ENCODE measurements at regions not wholly inside any gene's neighbourhood (a gene's known extent, or its start where the extent isn't known, plus 50 kb on each side); places are given as distances from the start of the nearest gene placed in this dataset.

DNA sequence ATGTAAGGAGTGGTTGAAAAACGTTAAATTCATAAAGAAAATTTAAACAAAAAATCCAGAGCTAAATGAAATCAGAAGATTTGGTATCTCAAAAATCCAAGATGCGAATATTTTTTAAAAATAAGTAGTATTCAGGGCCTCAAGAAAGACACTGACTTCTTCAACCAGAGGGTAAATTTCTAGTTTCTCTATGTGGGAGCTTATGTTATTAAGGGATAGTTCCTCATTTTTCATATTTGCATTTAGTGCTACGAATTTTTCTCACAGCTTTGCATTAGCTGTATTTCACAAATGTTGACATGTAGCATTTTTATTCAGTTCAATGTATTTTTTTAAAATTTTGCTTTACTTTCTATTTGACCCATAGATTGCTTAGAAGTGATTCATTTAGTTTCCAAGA is 454.7 kb downstream of the CBLN2 start:
- no peak for DNase-seq (ENCODE audit: low spot score)

DNA sequence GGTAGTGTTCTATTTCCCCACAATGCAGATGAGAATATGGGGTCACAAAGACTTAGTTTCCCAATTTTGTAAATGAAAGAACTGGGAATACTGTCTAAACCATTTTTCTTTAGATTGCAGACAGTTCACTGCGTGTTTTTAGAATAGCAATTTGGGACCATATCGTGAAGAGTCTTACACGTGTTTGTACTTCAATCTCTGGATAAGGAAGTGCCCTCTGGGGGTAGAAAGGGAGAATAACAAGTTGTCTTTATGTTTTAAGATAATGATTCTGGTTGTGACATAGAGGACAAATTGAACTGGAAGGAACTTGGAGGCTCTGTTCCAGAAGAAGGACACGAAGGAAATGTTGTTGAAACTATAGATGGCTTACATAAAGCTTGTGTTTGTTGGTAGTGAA is 457.7 kb downstream of the CBLN2 start:
- DNase-seq (ENCODE audit: low spot score) = no peak

DNA sequence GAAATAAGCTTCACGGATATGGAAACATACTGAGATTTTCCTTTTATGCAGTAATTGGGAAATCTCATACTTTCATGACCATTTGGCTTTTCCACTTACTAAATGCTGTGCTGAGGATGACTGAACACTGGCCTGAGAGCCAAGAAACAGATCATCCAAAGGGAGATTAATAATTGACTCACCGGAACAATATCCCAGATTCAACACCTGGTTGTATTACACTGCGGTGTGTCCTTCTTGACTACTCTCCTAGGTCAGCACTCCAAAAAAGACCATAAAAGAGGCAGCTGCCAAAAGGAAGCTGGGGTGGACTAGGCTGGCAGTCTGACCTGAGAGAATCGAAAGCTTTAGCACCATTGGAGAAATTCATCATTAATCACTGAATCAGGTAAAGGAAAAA is 469.1 kb downstream of the CBLN2 start:
- no peak for DNase-seq (ENCODE audit: low spot score)

DNA sequence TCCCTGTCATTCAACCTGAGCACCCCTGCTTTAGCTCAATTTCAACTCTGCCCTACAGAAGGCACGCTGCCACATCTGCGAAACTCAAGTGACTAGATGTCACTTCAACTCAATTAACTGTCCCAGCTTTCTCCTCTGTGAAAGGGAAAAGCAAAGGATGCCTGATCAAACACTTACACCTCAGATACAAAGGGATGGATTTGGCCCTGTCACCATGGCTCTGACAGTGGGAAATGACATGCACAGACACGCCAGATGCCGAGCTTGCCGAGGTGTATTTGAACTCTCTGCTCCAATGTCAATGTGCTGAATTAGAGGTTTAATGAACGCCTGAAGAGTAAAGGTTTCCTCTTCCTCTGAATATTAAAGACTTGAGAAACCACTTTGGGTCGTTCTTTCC is 481.1 kb downstream of the CBLN2 start:
- no peak for DNase-seq (ENCODE audit: low spot score)

DNA sequence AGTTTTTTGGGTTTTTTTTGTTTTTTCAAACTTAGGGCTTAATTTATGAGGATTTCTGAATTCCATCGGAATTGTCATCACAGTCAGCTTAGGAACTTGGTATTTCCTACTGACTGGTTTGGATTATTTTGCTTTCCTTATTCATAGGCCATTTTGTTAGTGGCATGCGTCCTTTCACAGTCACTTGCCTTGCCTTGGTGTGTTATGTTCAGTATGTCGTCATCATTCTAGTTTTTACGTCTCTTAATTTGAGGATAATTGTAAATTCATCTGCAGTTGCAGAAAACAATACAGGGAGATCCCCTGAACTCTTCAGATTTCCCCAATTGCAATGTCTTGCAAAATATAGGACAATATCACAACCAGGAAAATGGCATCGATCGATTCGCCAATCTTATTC is 485.3 kb downstream of the CBLN2 start:
- no peak for DNase-seq (ENCODE audit: low spot score)

DNA sequence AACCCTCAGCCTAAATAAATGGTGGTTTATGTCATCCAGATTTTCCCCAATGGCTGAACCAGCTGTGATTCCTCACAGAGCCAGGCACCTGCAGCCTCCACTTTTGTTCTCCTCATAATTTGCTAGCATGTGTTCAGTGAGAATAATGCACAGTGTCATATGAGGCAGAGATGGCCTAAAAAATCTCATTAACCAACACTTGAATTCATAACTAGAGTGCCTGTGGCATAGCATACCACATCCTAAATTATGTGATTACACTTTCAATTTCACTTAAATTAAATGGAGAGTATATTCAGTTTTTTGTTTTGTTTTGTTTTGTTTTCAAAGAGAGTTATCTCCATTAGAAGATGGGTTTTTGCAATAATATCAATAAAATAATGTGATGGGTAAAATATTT is 488.0 kb downstream of the CBLN2 start:
- no peak for DNase-seq (ENCODE audit: low spot score)

DNA sequence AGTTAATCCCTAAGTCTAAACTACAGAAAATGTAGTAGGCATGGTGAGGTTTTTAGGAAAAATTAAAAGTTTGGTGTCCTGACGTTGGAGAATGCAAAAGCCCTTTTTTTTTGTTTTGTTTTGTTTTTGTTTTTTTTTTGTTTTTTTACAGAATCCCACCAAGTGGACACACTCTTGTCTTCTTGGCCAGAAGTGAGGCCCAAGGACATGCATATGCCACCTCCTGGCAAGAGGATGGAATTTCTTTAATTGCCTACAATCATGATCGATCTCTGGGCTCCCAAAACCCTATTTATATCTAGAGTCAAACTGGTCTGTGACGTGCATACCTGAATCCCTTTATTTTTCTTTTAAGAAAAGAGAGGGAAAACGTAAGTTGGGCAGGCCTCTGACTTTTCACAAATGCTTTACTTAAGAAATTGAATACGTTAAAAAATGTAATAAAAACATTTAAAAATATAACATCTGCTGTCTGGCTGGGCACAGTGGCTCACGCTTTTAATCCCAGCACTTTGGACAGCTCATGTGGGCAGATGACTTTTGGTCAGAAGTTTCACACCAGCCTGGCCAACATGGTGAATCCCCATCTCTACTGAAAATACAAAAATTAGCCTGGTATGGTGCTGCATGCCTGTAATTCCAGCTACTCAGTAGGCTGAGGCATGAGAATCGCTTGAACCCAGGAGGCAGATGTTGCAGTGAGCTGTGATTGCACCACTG is 502.7 kb downstream of the CBLN2 start:
- DNase-seq (ENCODE audit: low spot score) = no peak

DNA sequence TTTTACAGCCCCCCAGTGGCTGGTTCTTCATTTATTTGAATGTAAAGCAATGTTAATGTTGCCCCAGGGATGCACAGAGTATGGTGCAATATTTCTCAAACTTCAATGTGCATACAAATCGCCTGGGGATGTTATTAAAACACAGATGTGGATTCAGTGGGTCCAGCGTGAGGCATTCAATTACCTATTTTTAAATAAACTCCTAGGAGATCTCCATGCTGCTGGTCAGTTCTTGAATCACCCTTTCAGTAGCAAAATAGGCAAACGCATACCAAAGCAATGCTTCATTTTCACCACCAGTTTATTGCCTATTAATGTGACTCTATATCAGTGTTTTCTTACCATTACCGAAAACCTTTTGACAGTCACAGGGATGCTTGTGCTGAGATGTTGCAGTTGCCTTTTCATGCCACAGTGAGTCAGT is 530.7 kb downstream of the CBLN2 start:
- DNase-seq (ENCODE audit: low spot score) = no peak

DNA sequence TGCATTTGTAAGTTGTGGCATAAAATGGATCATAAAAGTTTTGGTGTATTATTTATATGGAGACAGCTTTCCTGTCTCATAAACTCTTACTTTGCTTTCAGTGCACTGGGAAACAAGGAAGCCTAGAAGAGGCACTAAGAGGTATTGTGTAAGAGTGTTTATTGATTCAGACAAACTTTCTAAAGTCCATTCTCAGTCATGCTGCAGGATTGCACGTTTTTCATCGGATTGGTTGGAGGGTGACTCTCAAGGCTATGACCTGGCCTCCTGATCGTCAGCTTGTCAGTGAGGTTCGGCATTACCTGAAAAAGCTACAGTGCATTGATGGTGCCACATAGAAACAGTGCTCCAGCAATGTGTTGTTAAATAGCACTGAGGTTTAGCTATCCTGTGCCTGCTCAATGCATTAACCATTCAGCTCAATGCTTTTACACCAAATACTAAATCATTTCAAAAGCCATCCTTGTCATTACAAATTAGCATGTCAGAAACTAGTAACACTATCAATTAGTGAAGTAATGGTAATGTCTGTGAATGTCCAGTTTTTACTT is 545.5 kb downstream of the CBLN2 start:
- DNase-seq (ENCODE audit: low spot score) = no peak

DNA sequence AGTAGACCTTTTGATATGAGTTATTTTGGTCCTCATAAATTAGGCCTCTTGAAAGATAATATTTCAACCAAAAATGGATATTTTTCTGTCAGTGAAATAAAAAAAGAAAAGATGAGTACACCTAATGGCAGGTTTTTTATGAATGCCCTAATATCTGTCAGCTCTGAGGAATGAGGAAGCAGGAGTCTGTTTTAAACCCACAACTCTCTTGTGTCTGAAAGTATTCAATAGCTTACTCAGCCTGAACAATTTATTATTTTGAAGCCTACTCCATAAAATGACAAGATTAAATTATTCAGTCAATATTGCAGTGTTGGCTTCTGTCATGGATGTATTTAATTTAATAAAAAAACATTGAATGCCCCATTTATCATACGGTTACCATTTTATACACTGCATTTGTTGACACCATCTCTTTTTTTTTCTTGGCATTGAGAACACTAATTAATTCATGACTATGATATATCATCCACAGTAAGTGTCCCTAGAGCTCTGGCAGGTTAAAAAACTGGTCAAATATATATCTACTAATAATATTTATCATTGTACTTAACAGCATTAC is 548.2 kb downstream of the CBLN2 start:
- DNase-seq (ENCODE audit: low spot score) = no peak

DNA sequence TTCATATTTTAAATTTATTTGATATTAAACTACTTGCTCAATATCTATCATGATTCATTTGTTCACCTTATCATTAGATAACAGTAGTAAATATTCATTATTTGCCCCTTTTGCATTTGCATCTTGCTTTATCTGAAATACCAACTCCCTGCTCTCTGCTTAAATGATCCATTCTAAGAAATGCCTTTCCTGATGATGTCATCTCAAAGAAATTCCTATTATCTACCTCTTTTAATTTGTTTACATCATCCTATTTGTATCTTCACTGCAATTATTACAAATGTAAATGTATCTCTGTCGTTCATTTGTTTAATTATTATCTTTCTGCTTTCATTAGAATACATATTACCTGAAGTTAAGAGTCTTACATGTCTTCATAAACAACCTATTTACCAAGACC is 549.9 kb downstream of the CBLN2 start:
- DNase-seq (ENCODE audit: low spot score) = no peak

DNA sequence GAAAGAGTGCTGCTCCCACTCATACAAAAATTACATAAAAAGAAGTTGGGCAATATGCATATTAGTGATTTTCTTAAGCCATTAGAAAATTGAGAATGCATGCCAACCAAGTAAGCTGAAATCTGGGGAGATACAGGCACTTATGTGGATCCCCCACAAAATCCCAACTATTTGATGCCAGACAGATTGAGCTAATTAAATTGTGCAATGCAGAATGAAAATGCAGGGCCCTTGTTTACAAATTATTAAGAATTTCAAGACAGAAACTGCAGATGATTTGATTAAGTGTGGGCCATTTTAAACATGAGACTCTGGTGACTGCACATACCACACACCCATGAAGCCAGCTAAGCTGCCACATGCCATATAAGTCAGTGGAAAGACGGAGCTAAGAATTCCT is 554.5 kb downstream of the CBLN2 start:
- DNase-seq (ENCODE audit: low spot score) = no peak

DNA sequence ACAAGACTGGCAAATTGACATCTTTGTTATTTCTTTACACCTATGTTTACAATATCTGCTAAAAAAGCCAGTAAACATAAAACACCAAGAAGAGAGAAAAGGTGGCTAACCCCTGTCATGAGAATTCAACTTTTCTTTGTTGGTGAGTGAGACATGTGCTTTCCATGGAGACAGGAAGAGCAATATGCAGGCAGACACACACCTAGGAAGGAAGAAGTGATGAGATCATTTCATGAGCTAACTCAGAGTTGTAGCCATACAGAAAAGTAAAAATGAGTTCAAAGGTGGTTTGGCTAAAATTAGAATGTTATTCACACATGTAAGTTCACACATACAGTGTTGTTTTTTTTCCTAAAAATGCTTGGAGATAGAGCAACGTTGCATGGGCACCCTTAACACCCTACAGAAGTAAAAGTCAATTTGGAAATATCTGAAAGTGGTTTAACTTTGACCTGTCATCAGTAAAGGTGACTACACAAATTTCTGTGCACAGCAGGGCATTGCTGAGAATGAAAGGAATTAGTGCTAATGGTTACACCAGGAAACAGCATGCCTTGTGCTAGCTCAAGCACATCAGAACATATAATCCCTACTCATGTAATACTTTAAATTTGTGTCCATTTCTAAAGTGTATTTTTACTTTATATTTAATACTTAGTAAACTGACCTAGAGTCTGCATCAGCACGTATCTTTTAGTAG is 557.6 kb downstream of the CBLN2 start:
- no peak for DNase-seq (ENCODE audit: low spot score)

DNA sequence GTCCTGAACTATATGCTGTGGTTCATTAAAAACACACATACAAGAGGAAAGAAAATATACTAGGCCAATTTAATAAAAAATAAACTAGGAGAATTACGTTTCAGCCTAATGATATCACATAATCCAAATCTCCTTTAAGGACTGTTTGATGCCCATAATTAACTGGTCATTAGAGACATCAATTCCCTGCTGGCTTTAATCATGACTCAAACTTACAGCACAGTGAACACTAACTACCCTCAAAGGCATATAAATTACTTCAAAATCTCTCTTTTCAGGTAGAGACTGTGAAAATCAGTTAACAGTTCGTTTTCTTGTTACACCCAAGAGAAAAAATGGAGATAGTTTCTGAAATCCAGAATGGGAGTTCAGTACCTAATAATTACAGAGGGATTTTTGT is 567.4 kb downstream of the CBLN2 start:
- no peak for DNase-seq (ENCODE audit: low spot score)

DNA sequence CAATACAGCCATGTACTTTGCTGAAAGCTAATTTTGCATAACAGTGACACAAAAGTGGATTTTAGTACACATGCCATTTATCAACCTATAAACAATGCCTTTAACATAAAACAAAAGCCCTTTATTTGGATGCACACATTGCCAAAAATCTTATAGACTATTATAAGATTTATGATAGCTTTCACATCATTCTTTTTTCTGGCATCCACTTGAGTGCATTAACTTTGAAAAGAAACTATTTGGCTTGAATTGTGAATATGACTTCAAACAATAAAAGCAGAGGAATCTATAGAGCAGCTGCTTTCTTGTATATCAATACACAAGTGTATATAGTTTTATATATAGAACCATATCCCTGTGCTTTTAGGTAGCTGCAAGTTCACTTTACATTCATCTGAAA is 577.4 kb downstream of the CBLN2 start:
- DNase-seq (ENCODE audit: low spot score) = no peak

DNA sequence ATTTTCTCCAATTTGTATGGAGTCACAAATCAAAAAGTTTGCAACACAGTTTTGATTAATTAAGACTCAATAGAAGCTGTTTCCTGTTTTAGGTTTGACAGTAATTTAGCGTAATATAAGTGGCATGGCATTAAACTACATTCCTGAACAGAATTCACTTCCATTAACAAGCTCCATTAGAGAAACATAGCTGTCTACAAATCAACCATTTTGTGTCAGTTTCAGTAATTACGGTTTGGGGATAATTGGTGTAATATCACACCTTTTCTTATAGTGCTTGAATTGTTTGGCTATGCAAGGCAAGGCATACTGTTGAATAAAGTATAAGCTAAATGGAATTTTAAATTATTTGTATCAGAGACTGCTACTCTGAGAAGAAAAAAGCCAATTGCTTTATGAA is 585.5 kb downstream of the CBLN2 start:
- no peak for DNase-seq (ENCODE audit: low spot score)

DNA sequence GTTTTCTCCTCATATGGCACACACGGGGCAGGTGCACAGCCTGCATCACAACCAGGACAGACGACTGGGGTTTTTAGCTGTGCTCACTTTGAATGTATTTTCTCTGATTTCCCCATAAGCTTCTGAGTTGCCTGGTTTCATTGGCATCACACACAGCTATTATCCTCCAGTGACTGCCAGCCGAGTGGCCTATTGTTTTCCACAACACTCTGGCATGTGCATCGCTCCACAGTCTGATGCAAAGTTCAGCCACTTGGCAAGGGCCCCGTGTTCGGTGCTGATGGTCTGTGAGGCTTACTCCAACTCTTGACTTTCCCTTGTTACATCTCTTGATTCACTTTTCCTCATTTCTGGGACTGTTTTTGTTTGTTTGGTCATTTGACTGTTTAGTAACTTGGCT is 593.1 kb downstream of the CBLN2 start:
- DNase-seq (ENCODE audit: low spot score) = no peak

DNA sequence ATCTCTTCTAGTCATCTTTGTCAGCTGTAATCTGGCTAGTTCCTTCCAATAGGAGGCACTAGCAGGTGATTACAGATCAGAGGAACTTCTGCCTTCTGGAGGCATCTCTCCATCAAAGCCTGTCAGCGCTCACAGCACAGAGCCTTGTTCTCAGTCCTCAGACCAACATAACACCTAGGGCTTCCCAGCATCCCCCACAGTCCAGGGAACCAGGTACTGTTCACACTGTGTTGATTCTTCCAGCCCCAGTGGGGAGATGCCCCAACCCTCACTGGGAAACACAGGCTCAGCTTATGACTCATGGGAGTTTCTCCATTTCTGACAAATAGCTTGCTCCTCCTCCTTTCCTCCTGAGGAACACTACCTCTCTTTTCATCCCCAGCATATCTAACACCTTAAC is 601.7 kb downstream of the CBLN2 start:
- DNase-seq (ENCODE audit: low spot score) = no peak

DNA sequence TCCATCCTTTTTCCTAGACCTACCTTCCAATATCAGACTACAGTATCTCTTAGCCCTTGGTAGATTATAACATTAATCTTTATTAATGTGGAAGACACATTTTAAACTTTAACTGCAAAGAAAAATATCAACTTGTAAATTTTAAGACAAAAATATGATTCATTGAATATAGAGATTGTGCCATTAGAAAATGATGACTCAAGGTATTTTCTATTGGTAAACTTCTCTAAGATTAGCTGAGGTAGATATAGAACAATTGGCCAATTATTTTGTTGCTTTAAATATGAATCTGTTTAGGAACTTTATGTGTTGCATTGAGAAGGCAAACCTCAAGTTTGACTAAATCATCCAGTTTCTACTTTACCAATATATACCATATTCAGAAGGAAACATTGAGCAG is 604.7 kb downstream of the CBLN2 start:
- DNase-seq (ENCODE audit: low spot score) = no peak

DNA sequence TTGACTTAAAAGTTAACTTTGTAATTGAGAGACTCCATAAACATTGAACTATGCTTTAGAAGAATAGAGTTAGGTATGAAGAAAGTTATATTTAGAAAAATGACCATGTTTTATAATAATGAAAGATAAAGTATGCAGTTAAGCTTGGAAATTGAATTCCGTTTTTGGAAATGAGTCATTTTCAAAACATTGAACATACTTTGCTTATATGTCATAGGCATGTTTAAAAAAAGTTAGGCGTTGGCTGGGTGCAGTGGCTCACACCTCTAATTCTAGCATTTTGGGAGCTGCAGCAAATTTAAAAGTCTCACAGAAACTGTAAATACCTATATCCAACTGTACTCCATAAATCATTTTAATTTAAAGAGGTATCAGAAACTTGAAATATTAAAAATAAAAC is 607.4 kb downstream of the CBLN2 start:
- no peak for DNase-seq (ENCODE audit: low spot score)

DNA sequence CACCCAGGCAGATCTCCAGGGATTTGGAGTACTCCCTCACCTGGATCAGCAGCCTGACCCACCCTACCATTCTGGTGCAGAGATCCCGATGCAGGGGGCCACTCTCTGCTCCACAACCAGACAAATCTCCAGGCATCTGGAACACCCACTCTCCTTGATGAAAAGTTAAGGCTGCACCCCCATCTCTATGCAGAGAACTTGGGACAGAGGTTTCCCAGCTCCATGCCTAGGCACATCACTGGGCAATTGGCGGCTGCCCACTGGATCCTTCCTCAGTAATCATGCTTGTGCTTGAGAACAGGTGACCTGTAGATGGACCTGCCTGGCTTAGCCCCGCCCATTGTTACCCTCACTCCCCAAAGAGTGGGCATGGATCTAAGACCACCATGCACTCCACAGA is 624.9 kb downstream of the CBLN2 start:
- DNase-seq (ENCODE audit: low spot score) = no peak

DNA sequence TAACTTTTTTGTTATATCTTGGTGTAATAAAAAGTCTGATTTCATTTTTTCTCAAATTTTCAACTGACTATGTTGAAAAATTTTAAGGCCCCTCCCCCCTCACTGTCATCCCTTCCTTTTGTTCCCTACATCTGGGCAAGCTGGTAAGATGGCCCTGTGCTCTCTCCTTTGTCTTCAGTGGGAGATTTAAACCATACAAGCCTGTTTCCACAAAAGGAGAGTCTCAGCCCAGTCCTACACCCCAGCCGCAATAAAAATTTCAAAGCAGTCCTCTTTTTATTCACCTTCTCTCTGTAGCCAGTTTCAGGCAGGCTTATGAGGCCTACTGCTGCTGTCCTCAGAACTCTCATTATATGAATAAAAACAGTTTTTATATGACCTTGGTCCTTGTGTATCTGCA is 630.5 kb downstream of the CBLN2 start:
- no peak for DNase-seq (ENCODE audit: low spot score)

DNA sequence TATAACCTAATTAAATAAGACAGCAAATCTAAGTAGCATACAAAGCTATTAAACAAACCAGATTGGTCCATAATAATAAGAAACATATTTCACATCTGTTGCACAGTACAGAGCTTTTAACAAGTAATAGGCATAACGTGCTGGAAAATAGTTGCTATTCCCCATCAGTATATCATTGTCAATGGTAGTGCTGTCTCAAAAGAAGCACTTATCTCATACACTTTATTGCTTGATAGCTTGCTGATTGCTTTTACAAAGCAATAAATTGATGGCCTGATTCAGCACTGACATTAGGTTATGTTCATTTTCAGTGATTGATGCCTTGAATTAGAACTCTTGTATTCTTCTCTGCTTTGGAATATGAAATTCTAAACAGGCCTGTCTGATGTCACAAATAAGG is 641.7 kb downstream of the CBLN2 start:
- DNase-seq (ENCODE audit: low spot score) = no peak
